ENCODE measurements at regions not wholly inside any gene's neighbourhood (a gene's known extent, or its start where the extent isn't known, plus 50 kb on each side); places are given as distances from the start of the nearest gene placed in this dataset.

GRCh38 chr7:35499226-35499625 is 195.7 kb downstream of the HERPUD2 start (continued):
- no peak for TF ChIP-seq FOXM1 (IDR thresholded peaks at IDR 0.05; ENCODE audit: low read depth, low read length)
- no peak for TF ChIP-seq TBL1XR1 (IDR thresholded peaks at IDR 0.05; ENCODE audit: low read depth, low read length)
- no peak for TF ChIP-seq BHLHE40 (IDR thresholded peaks at IDR 0.05; ENCODE audit: borderline replicate concordance in 1 of 2, low read depth in 2 of 2, low read length in 1 of 2)
- no peak for TF ChIP-seq POU2F2 (IDR thresholded peaks at IDR 0.05; ENCODE audit: borderline replicate concordance, low read depth, low read length)

GRCh38 chr7:35498416-35498815 is 196.5 kb downstream of the HERPUD2 start:
- Histone ChIP-seq H3K27me3 (replicated peaks in 1 of 2; ENCODE audit: control insufficient read depth in 2 of 2, insufficient read depth in 2 of 2, low read length in 1 of 2) (peaks cover 0 to 1% of the 10 kb centered on the region in 2 experiments; a peak in 2 of 4 replicates), H3K4me2 (ENCODE audit: control insufficient read depth, insufficient read depth) (no peak overlapping the region), H2AFZ (ENCODE audit: control insufficient read depth, low read depth, low read length) (no peak overlapping the region), H3K4me3 (no peak overlapping the region), H3K4me1 (ENCODE audit: control insufficient read depth, insufficient read depth, low read length) (no peaks in the 10 kb centered on the region), H3K9ac (ENCODE audit: control insufficient read depth, insufficient read depth, low read length) (no peak overlapping the region), H4K20me1 (ENCODE audit: control insufficient read depth, insufficient read depth) (no peaks in the 10 kb centered on the region), H3K36me3 (ENCODE audit: control insufficient read depth in 2 of 2, insufficient read depth in 2 of 2, low read length in 1 of 2) (no peaks in the 10 kb centered on the region), H3K27ac (ENCODE audit: control insufficient read depth, insufficient read depth) (no peak overlapping the region), H3K79me2 (ENCODE audit: control insufficient read depth, insufficient read depth, low read length) (no peaks in the 10 kb centered on the region), H3K9me3 (replicated peaks; ENCODE audit: control insufficient read depth, insufficient read depth, low read length) (no peaks in the 10 kb centered on the region; the same call in 2 of the 3 replicates)
- DNase-seq (ENCODE audit: low read depth, low spot score) = no peak
- in situ Hi-C loops (cut with MboI) (no loop called here), intact Hi-C loops (cut with micrococcal nuclease; ENCODE audit: unreplicated experiment) (no loop called here)
- ChIA-PET RAD21 (ENCODE audit: unreplicated experiment) (no interaction called here), CTCF (no interaction called here), POLR2A (no interaction called here), SMC1A (ENCODE audit: uncharacterized antibody, unreplicated experiment) (no interaction called here)
- FAIRE-seq = no peak
- WGBS (ENCODE audit: insufficient coverage, insufficient replicate concordance, low lambda C conversion rate, missing lambda C conversion rate) = 3% methylated on average over 6 of the region's 6 CpGs
- ATAC-seq = no peak
- BruUV-seq (replicated peaks) = no TSS peak
- no peak for TF ChIP-seq NR2F1 (conservative IDR thresholded peaks at IDR 0.05)
- TF ChIP-seq DPF2 (IDR thresholded peaks at IDR 0.05) = no peak
- TF ChIP-seq ESRRA (IDR thresholded peaks at IDR 0.05; ENCODE audit: low read length) = no peak
- TF ChIP-seq SREBF2 (IDR thresholded peaks at IDR 0.05; ENCODE audit: low read length) = no peak
- no peak for TF ChIP-seq MEF2A (IDR thresholded peaks at IDR 0.05; ENCODE audit: insufficient read depth, low read depth, low read length)
- TF ChIP-seq STAT1 (conservative IDR thresholded peaks at IDR 0.05) = no peak
- no peak for TF ChIP-seq PAX8 (IDR thresholded peaks at IDR 0.05)
- no peak for TF ChIP-seq CEBPZ (IDR thresholded peaks at IDR 0.05; ENCODE audit: low read depth, low read length)
- TF ChIP-seq PRDM15 (CRISPR knock-in tag; IDR thresholded peaks at IDR 0.05) = no peak
- TF ChIP-seq NFIC (IDR thresholded peaks at IDR 0.05; ENCODE audit: low read depth, low read length) = no peak
- no peak for TF ChIP-seq ZNF207 (IDR thresholded peaks at IDR 0.05; ENCODE audit: borderline replicate concordance)
- TF ChIP-seq CHD4 (IDR thresholded peaks at IDR 0.05) = no peak

Measured in GM12878 (cell line).